A673 (cell line): ENCODE measurements at regions not wholly inside any gene's neighbourhood (a gene's known extent, or its start where the extent isn't known, plus 50 kb on each side); places are given as distances from the start of the nearest gene placed in this dataset.
A peak's percentile ranks its signal among the peaks of the same experiment; 100 is the strongest.

ENCODE experiments used
- BruUV-seq: library from RNA; stranded (reverse); fragments of 400-500 nt; replicated peaks from 2 replicates; lab custom pipeline; 2021; lab: Mats Ljungman, UMichigan
- CTCF ChIA-PET: fragments of 300-600 bp; sonication (Branson Sonifier 250); formaldehyde crosslinking; loops from one replicate; lab custom pipeline; 2022; ENCODE audit warnings: antibody characterized with exemption; lab: Charles Lee
- POLR2A ChIA-PET: fragments of 300-600 bp; sonication (Branson Sonifier 250); formaldehyde crosslinking; loops from one replicate; lab custom pipeline; 2022; ENCODE audit warnings: antibody characterized with exemption; ENCODE audit not compliant: low non-redundant PET; lab: Charles Lee
- DNase-seq: peaks from one replicate; pipeline ENCODE4 v3.0.0-alpha.2; 2015; ENCODE audit warnings: low spot score
- H3K27ac ChIP-seq: fragments of 200-600 bp; sonication (generic); 2 replicates; pipeline ENCODE4 v1.5.1; 2016; ENCODE audit warnings: mixed run types, low read depth, mild to moderate bottlenecking, mixed read lengths, antibody characterized with exemption, low read length; ENCODE audit not compliant: poor library complexity, severe bottlenecking
- H3K27me3 ChIP-seq: fragments of 200-600 bp; sonication (generic); replicated peaks from 2 replicates; pipeline ENCODE4 v1.6.1; 2017; ENCODE audit warnings: mixed run types, low read depth, mild to moderate bottlenecking, mixed read lengths, antibody characterized with exemption, low read length; ENCODE audit not compliant: insufficient read depth, poor library complexity
- H3K36me3 ChIP-seq: fragments of 200-600 bp; sonication (generic); 2 replicates; pipeline ENCODE4 v1.6.1; 2016; ENCODE audit warnings: mixed run types, mild to moderate bottlenecking, mixed read lengths, antibody characterized with exemption, low read length; ENCODE audit not compliant: insufficient read depth, poor library complexity, severe bottlenecking
- H3K4me1 ChIP-seq: fragments of 200-600 bp; sonication (generic); 2 replicates; pipeline ENCODE4 v1.6.1; 2017; ENCODE audit warnings: mixed run types, mild to moderate bottlenecking, mixed read lengths, antibody characterized with exemption, low read length; ENCODE audit not compliant: insufficient read depth, poor library complexity, severe bottlenecking
- H3K4me3 ChIP-seq: fragments of 200-600 bp; sonication (generic); 2 replicates; pipeline ENCODE4 v1.5.1; 2016; ENCODE audit warnings: low read depth, mixed run types, mild to moderate bottlenecking, mixed read lengths, low read length; ENCODE audit not compliant: poor library complexity, severe bottlenecking
- H3K9me3 ChIP-seq: fragments of 200-600 bp; sonication (generic); 2 replicates; pipeline ENCODE4 v1.6.1; 2016; ENCODE audit warnings: mixed run types, low read depth, mild to moderate bottlenecking, mixed read lengths, antibody characterized with exemption, low read length; ENCODE audit not compliant: poor library complexity, severe bottlenecking
- CTCF ChIP-seq: fragments of 300-800, 200-600 bp; sonication (generic); conservative IDR thresholded peaks from 2 replicates; pipeline ENCODE4 v1.5.1; 2017; ENCODE audit warnings: low read depth, mild to moderate bottlenecking, antibody characterized with exemption, low read length, moderate library complexity, mixed read lengths
- EZH2 ChIP-seq: fragments of 200-600 bp; sonication (generic); IDR thresholded peaks from 2 replicates; pipeline ENCODE4 v1.6.1; 2017; ENCODE audit warnings: borderline replicate concordance, low read depth, mild to moderate bottlenecking, mixed read lengths, antibody characterized with exemption, low read length; ENCODE audit not compliant: poor library complexity, severe bottlenecking
- intact Hi-C: fragments of 100-400 bp; cut with micrococcal nuclease; formaldehyde crosslinking; loops from one replicate; pipeline ENCODE4 v1.10.0; 2022; ENCODE audit not compliant: unreplicated experiment

DNA sequence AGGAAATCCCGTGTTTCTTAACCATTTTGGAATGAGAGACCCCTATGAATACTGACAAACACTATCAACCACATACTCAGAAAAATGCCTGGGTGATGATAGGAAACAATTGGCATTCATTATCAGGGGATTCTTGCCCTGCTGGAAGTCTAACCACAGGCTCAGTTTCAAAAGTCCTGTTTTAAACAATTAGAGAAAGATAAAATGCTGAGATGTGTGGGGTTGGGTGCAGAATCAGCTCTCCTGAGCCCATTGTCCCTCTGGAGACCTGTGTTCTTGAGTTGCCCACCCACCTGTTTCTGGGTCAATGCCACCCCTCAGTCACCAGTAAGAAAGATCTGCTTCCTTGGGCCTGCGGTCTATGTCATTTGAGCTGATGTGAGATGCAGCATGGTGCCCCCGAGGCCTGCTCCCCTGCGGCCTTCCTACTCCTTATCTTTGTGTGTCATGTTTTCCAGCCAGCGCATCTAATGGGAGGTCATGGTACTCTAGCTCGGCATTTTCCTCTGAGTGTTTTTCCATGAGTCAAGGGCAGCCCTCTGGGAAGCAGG lies 130.3 kb upstream of the PLXNA2 start:
- POLR2A ChIA-PET, result no interaction called here
- H3K4me3 ChIP-seq, result no peak overlapping the region
- no peaks in the 10 kb centered on the region for H3K4me1 ChIP-seq
- intact Hi-C loops, result no loop called here
- TF ChIP-seq EZH2 (no peak), CTCF (no peak)
- H3K27me3 ChIP-seq, result peaks cover 4% of the 10 kb centered on the region
- no peak overlapping the region for H3K27ac ChIP-seq
- no TSS peak for BruUV-seq
- H3K36me3 ChIP-seq, result no peaks in the 10 kb centered on the region
- peak; percentile 4 for DNase-seq
- CTCF ChIA-PET, result no interaction called here
- no peaks in the 10 kb centered on the region for H3K9me3 ChIP-seq

GRCh38 chr1:208381481-208381880 lies 137.3 kb upstream of the PLXNA2 start:
- no peaks in the 10 kb centered on the region for H3K36me3 ChIP-seq
- H3K4me3 ChIP-seq, result no peak overlapping the region
- H3K4me1 ChIP-seq, result no peaks in the 10 kb centered on the region
- no peaks in the 10 kb centered on the region for H3K27me3 ChIP-seq
- DNase-seq, result no peak
- no peak overlapping the region for H3K27ac ChIP-seq
- no TSS peak for BruUV-seq
- POLR2A ChIA-PET, result no interaction called here
- TF ChIP-seq CTCF (no peak), EZH2 (no peak)
- intact Hi-C loops, result no loop called here
- no peaks in the 10 kb centered on the region for H3K9me3 ChIP-seq
- CTCF ChIA-PET, result no interaction called here

GRCh38 chr1:208387908-208388811 lies 144.0 kb upstream of the PLXNA2 start:
- DNase-seq, result peak; percentile 2
- POLR2A ChIA-PET, result no interaction called here
- intact Hi-C loops, result no loop called here
- Histone ChIP-seq H3K4me1 (no peaks in the 10 kb centered on the region), H3K27me3 (no peaks in the 10 kb centered on the region), H3K36me3 (no peaks in the 10 kb centered on the region), H3K27ac (no peak overlapping the region), H3K4me3 (no peak overlapping the region), H3K9me3 (no peaks in the 10 kb centered on the region)
- CTCF ChIA-PET, result no interaction called here
- no peak for TF ChIP-seq EZH2
- no peak for TF ChIP-seq CTCF
- no TSS peak for BruUV-seq
